BLaER1 (cell line): ENCODE measurements at regions not wholly inside any gene's neighbourhood (a gene's known extent, or its start where the extent isn't known, plus 50 kb on each side); places are given as distances from the start of the nearest gene placed in this dataset.

Source experiments
- H3K27ac ChIP-seq: shearing (Covaris generic); formaldehyde crosslinking; 2 replicates; pipeline ENCODE4 v1.8.1; 2022
- H3K27me3 ChIP-seq: shearing (Covaris generic); formaldehyde crosslinking; 2 replicates; pipeline ENCODE4 v1.8.1; 2022
- H3K36me3 ChIP-seq: shearing (Covaris generic); formaldehyde crosslinking; 2 replicates; pipeline ENCODE4 v1.8.1; 2022
- H3K4me1 ChIP-seq: shearing (Covaris generic); formaldehyde crosslinking; 2 replicates; pipeline ENCODE4 v1.8.1; 2022
- H3K4me2 ChIP-seq: shearing (Covaris generic); formaldehyde crosslinking; 2 replicates; pipeline ENCODE4 v1.8.1; 2022
- H3K4me3 ChIP-seq: shearing (Covaris generic); formaldehyde crosslinking; 2 replicates; pipeline ENCODE4 v1.8.1; 2022
- H3K9ac ChIP-seq: shearing (Covaris generic); formaldehyde crosslinking; 2 replicates; pipeline ENCODE4 v1.8.1; 2022
- H3K9me3 ChIP-seq: shearing (Covaris generic); formaldehyde crosslinking; 2 replicates; pipeline ENCODE4 v1.8.1; 2022
- H4K20me1 ChIP-seq: shearing (Covaris generic); formaldehyde crosslinking; 2 replicates; pipeline ENCODE4 v1.8.1; 2022
- Cebpa-rat ChIP-seq: shearing (Covaris generic); IDR thresholded peaks from 2 replicates; pipeline ENCODE4 v1.8.1; 2022

- H4K20me1 ChIP-seq = no peaks in the 10 kb centered on the region
- H3K4me1 ChIP-seq = no peaks in the 10 kb centered on the region
- no peak for TF ChIP-seq Cebpa-rat
- no peaks in the 10 kb centered on the region for H3K36me3 ChIP-seq
- H3K27me3 ChIP-seq = no peaks in the 10 kb centered on the region
- H3K9ac ChIP-seq = no peak overlapping the region
- no peak overlapping the region for H3K4me3 ChIP-seq
- no peaks in the 10 kb centered on the region for H3K9me3 ChIP-seq
- no peak overlapping the region for H3K4me2 ChIP-seq
- H3K27ac ChIP-seq = no peak overlapping the region
Observed at GRCh38 chr6:103017878-103018277, 1624.4 kb downstream of the GRIK2 start.

GRCh38 chr6:103011605-103012004, 1618.1 kb downstream of the GRIK2 start:
- Histone ChIP-seq H3K4me3 (no peak overlapping the region), H3K4me1 (no peaks in the 10 kb centered on the region), H3K9me3 (no peaks in the 10 kb centered on the region), H3K4me2 (no peak overlapping the region), H3K36me3 (no peaks in the 10 kb centered on the region), H4K20me1 (no peaks in the 10 kb centered on the region), H3K27me3 (no peaks in the 10 kb centered on the region), H3K9ac (no peak overlapping the region), H3K27ac (no peak overlapping the region)
- no peak for TF ChIP-seq Cebpa-rat

- Histone ChIP-seq H4K20me1 (no peaks in the 10 kb centered on the region), H3K27ac (no peak overlapping the region), H3K4me1 (no peaks in the 10 kb centered on the region), H3K4me3 (no peak overlapping the region), H3K9me3 (no peaks in the 10 kb centered on the region), H3K36me3 (no peaks in the 10 kb centered on the region), H3K9ac (no peak overlapping the region), H3K27me3 (no peaks in the 10 kb centered on the region), H3K4me2 (no peak overlapping the region)
- no peak for TF ChIP-seq Cebpa-rat
Observed at GRCh38 chr6:103002282-103002681, 1608.8 kb downstream of the GRIK2 start.

- H3K4me2 ChIP-seq = no peak overlapping the region
- H3K27me3 ChIP-seq = no peaks in the 10 kb centered on the region
- no peaks in the 10 kb centered on the region for H4K20me1 ChIP-seq
- H3K9me3 ChIP-seq = no peaks in the 10 kb centered on the region
- TF ChIP-seq Cebpa-rat = no peak
- H3K27ac ChIP-seq = no peak overlapping the region
- H3K4me3 ChIP-seq = no peak overlapping the region
- H3K4me1 ChIP-seq = no peaks in the 10 kb centered on the region
- no peaks in the 10 kb centered on the region for H3K36me3 ChIP-seq
- no peak overlapping the region for H3K9ac ChIP-seq
Observed at GRCh38 chr6:103001724-103002123, 1608.2 kb downstream of the GRIK2 start.

- no peaks in the 10 kb centered on the region for H3K9me3 ChIP-seq
- no peak for TF ChIP-seq Cebpa-rat
- H3K9ac ChIP-seq = no peak overlapping the region
- no peaks in the 10 kb centered on the region for H3K36me3 ChIP-seq
- no peak overlapping the region for H3K4me2 ChIP-seq
- H3K27ac ChIP-seq = no peak overlapping the region
- H3K4me1 ChIP-seq = no peaks in the 10 kb centered on the region
- H4K20me1 ChIP-seq = no peaks in the 10 kb centered on the region
- H3K27me3 ChIP-seq = no peaks in the 10 kb centered on the region
- H3K4me3 ChIP-seq = no peak overlapping the region
Observed at GRCh38 chr6:103000688-103001087, 1607.2 kb downstream of the GRIK2 start.

GRCh38 chr6:102995491-102995890, 1602.0 kb downstream of the GRIK2 start:
- Histone ChIP-seq H3K36me3 (no peaks in the 10 kb centered on the region), H3K4me2 (no peak overlapping the region), H3K4me1 (no peaks in the 10 kb centered on the region), H3K27me3 (no peaks in the 10 kb centered on the region), H3K27ac (no peak overlapping the region), H4K20me1 (no peaks in the 10 kb centered on the region), H3K9me3 (no peaks in the 10 kb centered on the region), H3K9ac (no peak overlapping the region), H3K4me3 (no peak overlapping the region)
- TF ChIP-seq Cebpa-rat = no peak

- H3K4me2 ChIP-seq = no peak overlapping the region
- H3K4me3 ChIP-seq = no peak overlapping the region
- H3K9me3 ChIP-seq = no peaks in the 10 kb centered on the region
- H3K27ac ChIP-seq = no peak overlapping the region
- TF ChIP-seq Cebpa-rat = no peak
- no peaks in the 10 kb centered on the region for H3K36me3 ChIP-seq
- H3K27me3 ChIP-seq = no peaks in the 10 kb centered on the region
- no peak overlapping the region for H3K9ac ChIP-seq
- no peaks in the 10 kb centered on the region for H4K20me1 ChIP-seq
- no peaks in the 10 kb centered on the region for H3K4me1 ChIP-seq
Observed at GRCh38 chr6:102994866-102995265, 1601.4 kb downstream of the GRIK2 start.

- H3K4me1 ChIP-seq = no peaks in the 10 kb centered on the region
- no peak overlapping the region for H3K4me2 ChIP-seq
Observed at GRCh38 chr6:102986086-102986485, 1592.6 kb downstream of the GRIK2 start.

GRCh38 chr6:102984357-102984756, 1590.8 kb downstream of the GRIK2 start:
- H4K20me1 ChIP-seq = no peaks in the 10 kb centered on the region
- no peak overlapping the region for H3K9ac ChIP-seq
- no peak overlapping the region for H3K4me2 ChIP-seq
- H3K9me3 ChIP-seq = no peaks in the 10 kb centered on the region
- no peak for TF ChIP-seq Cebpa-rat
- no peaks in the 10 kb centered on the region for H3K4me1 ChIP-seq
- no peaks in the 10 kb centered on the region for H3K27me3 ChIP-seq
- H3K27ac ChIP-seq = no peak overlapping the region
- H3K36me3 ChIP-seq = no peaks in the 10 kb centered on the region
- no peak overlapping the region for H3K4me3 ChIP-seq

More at GRCh38 chr6:102986086-102986485, 1592.6 kb downstream of the GRIK2 start:
- no peaks in the 10 kb centered on the region for H3K27me3 ChIP-seq
- H3K4me3 ChIP-seq = no peak overlapping the region
- H3K27ac ChIP-seq = no peak overlapping the region
- no peaks in the 10 kb centered on the region for H3K9me3 ChIP-seq
- H4K20me1 ChIP-seq = no peaks in the 10 kb centered on the region
- H3K36me3 ChIP-seq = no peaks in the 10 kb centered on the region
- no peak for TF ChIP-seq Cebpa-rat
- no peak overlapping the region for H3K9ac ChIP-seq

- no peaks in the 10 kb centered on the region for H3K4me1 ChIP-seq
- no peak for TF ChIP-seq Cebpa-rat
- no peaks in the 10 kb centered on the region for H3K27me3 ChIP-seq
- H3K9ac ChIP-seq = no peak overlapping the region
- no peak overlapping the region for H3K27ac ChIP-seq
- H4K20me1 ChIP-seq = no peaks in the 10 kb centered on the region
- H3K4me2 ChIP-seq = no peak overlapping the region
- no peak overlapping the region for H3K4me3 ChIP-seq
- no peaks in the 10 kb centered on the region for H3K9me3 ChIP-seq
- H3K36me3 ChIP-seq = no peaks in the 10 kb centered on the region
Observed at GRCh38 chr6:102981490-102982015, 1588.0 kb downstream of the GRIK2 start.

GRCh38 chr6:102980951-102981350, 1587.4 kb downstream of the GRIK2 start:
- Histone ChIP-seq H3K27me3 (no peaks in the 10 kb centered on the region), H3K27ac (no peak overlapping the region), H4K20me1 (no peaks in the 10 kb centered on the region), H3K4me2 (no peak overlapping the region), H3K9ac (no peak overlapping the region), H3K9me3 (no peaks in the 10 kb centered on the region), H3K36me3 (no peaks in the 10 kb centered on the region), H3K4me1 (no peaks in the 10 kb centered on the region), H3K4me3 (no peak overlapping the region)
- no peak for TF ChIP-seq Cebpa-rat
